ENCODE measurements at regions not wholly inside any gene's neighbourhood (a gene's known extent, or its start where the extent isn't known, plus 50 kb on each side); places are given as distances from the start of the nearest gene placed in this dataset.
"Not testable (repeated sequence)": the region's sequence is repeated elsewhere in the genome, so short reads cannot be mapped to it uniquely, and the experiment has no call there.

- no peak for DNase-seq (ENCODE audit: extremely low read depth in 1 of 11, low read depth in 9 of 11, low spot score in 4 of 11)
Observed at GRCh38 chr11:129503646-129504045, 128.0 kb downstream of the BARX2 start.

GRCh38 chr11:129505266-129505665 lies 129.6 kb downstream of the BARX2 start:
- DNase-seq (ENCODE audit: extremely low read depth in 1 of 11, low read depth in 9 of 11, low spot score in 4 of 11) = no peak

DNA sequence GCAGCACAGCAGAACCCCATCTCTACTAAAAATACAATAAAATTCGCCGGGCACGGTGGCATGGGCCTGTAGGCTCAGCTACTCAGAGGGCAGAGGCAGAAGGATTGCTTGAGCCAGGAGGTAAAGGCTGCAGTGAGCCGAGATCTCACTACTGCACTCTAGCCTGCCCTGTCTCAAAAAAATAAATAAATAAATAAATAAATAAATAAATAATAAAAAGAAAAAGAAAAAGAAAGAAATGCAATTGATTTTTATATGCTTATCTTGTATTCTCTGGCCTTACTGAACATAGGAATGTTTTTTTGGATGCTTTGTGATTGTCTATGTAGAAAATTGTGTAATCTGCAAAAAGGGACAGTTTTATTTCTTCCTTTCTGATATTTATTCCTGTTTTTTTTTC lies 132.5 kb downstream of the BARX2 start:
- no peak for DNase-seq (ENCODE audit: extremely low read depth in 1 of 11, low read depth in 9 of 11, low spot score in 4 of 11)

GRCh38 chr11:129528296-129528695 lies 152.6 kb downstream of the BARX2 start:
- DNase-seq (ENCODE audit: extremely low read depth in 1 of 11, low read depth in 9 of 11, low spot score in 4 of 11) = no peak

DNA sequence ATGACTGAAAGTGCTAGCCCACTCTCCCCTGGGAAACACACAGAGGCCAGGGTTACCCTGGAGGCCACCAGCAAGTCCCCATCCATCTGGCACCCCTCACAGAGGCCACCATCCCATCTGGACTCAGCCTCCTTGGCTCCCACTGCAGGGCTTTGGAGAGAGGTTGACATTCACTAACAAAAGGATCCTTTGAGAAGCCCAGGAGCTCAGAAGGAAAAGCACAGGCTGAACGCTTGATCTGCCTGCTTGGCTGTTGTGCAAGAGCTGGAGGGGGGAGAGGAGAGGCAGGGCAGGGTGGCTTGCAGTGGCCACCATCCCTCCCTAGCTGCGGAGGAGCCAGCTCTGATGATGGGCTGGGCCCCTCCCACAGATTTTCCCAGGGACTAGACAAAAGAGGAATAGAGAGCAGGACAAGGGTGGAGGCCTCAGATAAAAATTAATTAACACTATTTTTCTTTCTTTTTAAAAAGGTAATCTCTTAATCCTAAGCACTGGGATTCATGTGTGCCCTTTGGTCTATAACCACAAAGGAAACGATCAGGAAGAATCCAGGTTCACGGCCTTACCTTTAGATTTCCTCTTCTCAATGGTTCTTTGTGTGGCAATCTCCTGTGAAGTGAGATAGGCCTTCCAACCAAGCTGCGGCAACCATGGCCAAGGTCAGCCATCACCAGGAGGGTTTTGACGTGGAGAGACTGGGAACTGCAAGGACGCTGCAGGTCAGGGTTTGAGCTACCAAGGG lies 154.7 kb downstream of the BARX2 start:
- DNase-seq (ENCODE audit: extremely low read depth in 1 of 11, low read depth in 9 of 11, low spot score in 4 of 11) = no peak

DNA sequence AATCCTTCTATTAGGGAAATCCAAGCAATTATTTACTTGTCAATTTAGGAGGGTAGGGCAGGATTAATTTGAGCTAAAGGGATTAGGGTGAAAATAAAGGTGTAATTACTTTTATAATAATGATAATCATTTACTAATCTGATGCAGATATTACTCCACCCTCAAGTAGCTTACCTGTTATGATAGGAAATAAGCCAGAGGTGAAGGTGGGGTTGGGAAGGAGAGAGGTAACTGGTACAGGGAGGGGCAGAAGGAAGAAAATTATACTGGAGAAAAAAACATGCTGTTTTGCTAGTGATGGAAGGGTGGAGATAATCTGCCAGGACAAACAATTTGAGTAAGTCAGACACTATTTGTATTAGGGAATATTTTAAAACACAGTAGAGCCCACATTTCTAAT lies 157.7 kb downstream of the BARX2 start:
- no peak for DNase-seq (ENCODE audit: extremely low read depth in 1 of 11, low read depth in 9 of 11, low spot score in 4 of 11)

DNA sequence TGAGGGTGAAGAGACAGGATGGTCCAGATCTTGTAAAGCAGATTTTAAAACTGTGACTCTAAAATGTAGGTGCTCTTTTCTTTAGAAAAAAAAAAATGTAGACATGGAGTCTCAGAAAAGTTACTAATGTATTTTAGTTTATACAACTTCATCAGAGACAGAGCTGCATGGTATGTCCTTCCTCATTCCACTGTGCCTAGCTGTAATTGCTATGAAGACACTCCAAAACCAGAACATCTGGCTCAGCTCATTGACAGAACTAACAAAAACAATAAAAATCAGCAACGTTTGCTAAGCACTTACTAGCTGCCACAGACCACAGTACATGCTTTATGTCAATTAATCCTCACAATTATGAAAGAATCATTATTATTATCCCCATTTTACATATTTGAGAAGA lies 160.7 kb downstream of the BARX2 start:
- DNase-seq (ENCODE audit: extremely low read depth in 1 of 11, low read depth in 9 of 11, low spot score in 4 of 11) = no peak

DNA sequence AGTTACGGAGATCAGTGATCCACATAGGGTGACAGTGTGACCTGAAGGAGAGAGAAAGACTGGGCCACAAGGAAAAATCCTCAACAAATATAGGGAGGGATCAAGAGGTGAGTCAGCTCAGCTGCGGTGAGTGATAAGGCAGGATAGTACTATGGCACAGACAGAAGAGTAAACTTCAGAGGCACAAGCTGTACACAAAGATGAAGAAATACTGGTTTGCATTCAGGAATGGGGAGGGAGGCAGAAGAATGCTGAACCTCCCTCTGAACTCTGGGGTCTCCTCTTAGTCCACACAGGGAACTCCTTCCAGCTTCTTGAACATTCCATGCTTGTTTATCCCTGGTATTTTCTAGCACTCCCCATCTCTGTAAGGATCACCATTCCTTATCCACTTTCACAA lies 162.7 kb downstream of the BARX2 start:
- DNase-seq (ENCODE audit: extremely low read depth in 1 of 11, low read depth in 9 of 11, low spot score in 4 of 11) = no peak

GRCh38 chr11:129543515-129544290 lies 168.1 kb downstream of the BARX2 start:
- DNase-seq (ENCODE audit: extremely low read depth in 1 of 11, low read depth in 9 of 11, low spot score in 4 of 11) = no peak

DNA sequence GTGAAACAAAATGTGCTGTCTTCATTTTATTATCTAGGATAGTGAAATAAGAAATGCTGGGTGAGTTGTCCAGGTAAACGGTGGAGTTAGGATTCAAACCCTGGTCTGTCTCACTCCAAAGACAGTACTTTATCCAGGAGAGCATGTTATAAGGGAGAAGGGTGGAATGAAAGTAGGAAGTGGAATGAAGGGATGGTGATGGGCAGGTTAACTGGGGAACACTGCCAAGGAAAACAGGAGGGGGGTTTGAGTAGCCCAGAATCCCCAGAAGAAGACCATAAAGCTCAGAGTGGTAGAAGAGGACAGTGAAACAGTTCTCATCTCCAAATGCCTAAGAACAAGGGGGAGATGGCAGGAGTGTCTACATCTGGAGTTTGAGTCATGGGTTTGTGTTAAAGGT lies 169.0 kb downstream of the BARX2 start:
- no peak for DNase-seq (ENCODE audit: extremely low read depth in 1 of 11, low read depth in 9 of 11, low spot score in 4 of 11)

DNA sequence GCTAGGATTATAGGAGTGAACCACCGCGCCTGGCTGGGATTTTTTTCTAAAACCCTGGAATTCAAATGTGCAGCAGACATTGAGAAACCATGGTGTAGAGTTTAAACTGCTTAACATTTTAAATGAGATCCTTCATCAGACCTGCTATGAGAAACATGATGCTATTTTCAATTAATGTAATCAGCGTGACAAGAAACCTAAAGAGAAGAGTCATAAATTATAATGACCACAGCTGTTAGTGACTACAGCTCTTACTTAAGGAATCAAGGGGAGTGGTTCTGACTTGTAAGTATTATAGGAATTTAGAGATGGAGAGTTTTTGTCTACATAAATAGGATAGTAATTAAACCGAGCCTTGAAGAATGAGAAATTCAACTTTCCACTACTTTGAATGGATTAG lies 170.6 kb downstream of the BARX2 start:
- DNase-seq (ENCODE audit: extremely low read depth in 1 of 11, low read depth in 9 of 11, low spot score in 4 of 11) = no peak

DNA sequence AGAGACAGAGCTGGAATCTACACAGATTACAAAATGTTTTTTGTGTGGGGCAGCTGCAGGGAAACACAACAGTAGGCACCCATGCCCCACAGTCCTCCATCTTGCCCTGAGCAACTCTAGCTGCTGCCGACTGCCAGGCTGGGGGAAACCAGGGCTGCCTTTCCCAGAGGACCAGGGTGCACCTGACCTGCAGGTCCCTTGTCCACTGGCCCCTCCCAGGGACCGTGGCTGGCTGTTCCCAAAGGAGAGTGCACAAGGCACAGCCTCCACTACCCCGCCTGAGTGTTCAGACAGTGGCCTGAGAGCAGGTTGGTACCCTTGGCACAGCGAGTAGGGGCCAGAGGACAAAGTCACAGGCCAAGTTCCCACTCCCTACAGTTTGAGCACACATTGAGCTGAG lies 181.8 kb downstream of the BARX2 start:
- DNase-seq (ENCODE audit: extremely low read depth in 1 of 11, low read depth in 9 of 11, low spot score in 4 of 11) = no peak

- no peak for DNase-seq (ENCODE audit: extremely low read depth in 1 of 11, low read depth in 9 of 11, low spot score in 4 of 11)
Observed at GRCh38 chr11:129569007-129569406, 193.4 kb downstream of the BARX2 start.

DNA sequence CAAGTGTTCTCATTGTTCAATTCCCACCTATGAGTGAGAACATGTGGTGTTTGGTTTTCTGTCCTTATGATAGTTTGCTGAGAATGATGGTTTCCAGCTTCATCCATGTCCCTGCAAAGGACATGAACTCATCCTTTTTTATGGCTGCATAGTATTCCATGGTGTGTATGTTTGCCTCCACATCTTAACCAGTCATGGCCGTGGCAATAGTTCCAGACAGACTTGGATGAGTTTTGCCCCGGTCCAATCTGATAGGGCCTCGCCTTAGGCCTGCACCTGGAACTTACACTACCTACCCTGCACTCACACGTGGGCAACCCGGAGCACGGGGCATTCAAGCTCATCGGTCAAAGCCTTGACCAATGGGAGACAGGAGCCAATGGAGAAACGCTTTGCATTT lies 197.0 kb downstream of the BARX2 start:
- DNase-seq (ENCODE audit: extremely low read depth in 1 of 11, low read depth in 9 of 11, low spot score in 4 of 11) = not testable (repeated sequence)

DNA sequence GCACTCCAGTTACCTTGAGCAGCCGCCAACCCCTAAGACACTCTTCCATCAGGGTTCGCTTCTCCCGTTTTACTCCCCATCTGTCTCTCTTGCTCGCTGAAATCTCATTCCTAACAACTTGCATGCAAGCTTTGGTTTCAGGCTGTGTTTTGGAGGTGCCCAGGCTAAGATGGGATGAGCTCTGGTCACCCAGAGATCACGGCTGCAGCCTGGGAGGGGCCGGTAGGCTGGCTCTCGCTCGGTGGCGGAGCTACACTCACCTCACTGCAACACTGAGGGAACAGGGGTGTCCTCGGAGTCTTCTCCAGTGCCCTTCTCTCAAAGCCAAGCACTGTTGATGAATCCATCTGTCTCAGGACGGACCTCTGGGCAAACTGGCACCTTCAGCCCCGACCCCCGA lies 197.5 kb downstream of the BARX2 start:
- DNase-seq (ENCODE audit: extremely low read depth in 1 of 11, low read depth in 9 of 11, low spot score in 4 of 11) = no peak

- DNase-seq (ENCODE audit: extremely low read depth in 1 of 11, low read depth in 9 of 11, low spot score in 4 of 11) = no peak
Observed at GRCh38 chr11:129574431-129574830, 198.8 kb downstream of the BARX2 start.

DNA sequence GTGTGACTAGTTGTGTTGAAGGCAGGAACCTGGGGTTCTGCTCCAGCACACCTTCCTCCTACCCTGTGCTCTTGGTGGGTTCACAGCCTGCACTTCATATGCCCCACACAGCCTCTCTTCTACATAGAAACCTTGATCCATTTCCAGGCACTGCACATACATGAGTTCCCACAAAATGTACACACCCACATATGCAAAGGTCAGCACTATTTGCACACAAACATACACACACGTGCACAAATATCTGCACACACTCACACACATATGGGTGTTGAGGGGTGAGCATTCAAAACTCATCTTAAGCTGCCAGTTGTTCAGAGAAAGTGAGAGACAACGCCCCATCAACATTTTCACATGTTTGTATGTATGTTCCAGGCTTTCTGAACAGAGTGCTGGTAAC lies 201.0 kb downstream of the BARX2 start:
- no peak for DNase-seq (ENCODE audit: extremely low read depth in 1 of 11, low read depth in 9 of 11, low spot score in 4 of 11)

DNA sequence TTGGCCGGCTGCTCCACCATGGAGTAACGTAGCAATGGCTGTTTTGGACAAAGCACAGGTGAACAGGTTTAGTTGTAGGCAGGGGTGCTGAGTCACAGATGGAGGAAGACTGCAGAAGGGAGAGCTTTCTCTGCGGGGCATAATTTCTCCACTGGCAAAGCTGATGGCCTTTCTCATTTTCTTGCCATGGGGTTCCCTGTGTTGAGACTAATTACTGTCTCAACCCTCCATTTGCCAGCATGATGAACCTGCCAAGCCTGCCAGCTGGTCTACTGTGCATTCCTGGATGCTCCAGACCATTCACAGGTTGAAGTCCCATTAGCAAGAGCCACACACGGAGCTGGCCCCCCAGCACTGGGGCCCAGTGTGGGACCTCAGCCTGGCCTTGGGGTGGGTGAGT lies 202.4 kb downstream of the BARX2 start:
- DNase-seq (ENCODE audit: extremely low read depth in 1 of 11, low read depth in 9 of 11, low spot score in 4 of 11) = no peak

DNA sequence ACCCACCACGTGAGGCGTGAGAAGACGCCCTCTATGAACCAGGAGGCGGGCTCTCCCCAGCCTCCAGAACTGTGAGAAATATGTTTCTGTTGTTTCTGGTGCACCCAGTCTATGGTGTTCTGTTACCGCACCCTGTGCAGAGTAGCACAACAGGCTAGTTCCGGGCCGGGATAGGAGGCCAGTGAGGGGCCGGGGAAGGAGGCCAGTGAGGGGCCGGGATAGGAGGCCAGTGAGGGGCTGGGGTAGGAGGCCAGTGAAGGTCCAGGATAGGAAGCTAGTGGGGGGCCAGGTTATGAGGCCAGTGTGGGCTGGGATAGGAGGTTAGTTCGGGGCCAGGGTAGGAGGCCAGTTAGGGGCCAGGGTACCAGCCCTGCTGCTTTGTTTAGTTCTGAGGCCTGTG lies 204.6 kb downstream of the BARX2 start:
- DNase-seq (ENCODE audit: extremely low read depth in 1 of 11, low read depth in 9 of 11, low spot score in 4 of 11) = no peak

DNA sequence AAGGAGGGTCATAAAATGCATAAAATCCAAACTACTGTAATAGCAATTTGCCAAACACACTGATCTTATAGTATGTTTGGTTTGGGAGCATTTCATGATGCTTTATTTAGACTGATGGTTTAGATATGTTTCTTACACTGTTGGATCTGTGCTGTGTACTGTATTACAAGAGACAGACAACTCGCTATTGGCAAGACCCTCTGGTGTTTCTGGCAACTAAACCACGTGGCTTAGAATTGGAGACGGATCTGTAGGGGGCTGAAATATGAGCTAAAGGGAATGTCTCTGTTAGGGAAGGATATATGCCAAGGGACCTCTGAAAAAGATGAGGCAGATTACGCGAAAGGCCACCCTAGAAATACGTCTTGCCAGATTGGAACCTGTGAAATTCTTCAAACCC lies 208.7 kb downstream of the BARX2 start:
- no peak for DNase-seq (ENCODE audit: extremely low read depth in 1 of 11, low read depth in 9 of 11, low spot score in 4 of 11)
